NCI-H748 (cell line): ENCODE measurements at regions not wholly inside any gene's neighbourhood (a gene's known extent, or its start where the extent isn't known, plus 50 kb on each side); places are given as distances from the start of the nearest gene placed in this dataset.

Experiments
- DNase-seq: peaks from one replicate; lab custom pipeline; 2025; ENCODE audit not compliant: unreplicated experiment; lab: John Stamatoyannopoulos, UW

GRCh38 chr1:65097076-65097475 lies 50.9 kb upstream of the AK4 start:
- no peak for DNase-seq
